Type B pancreatic cell (in vitro differentiated cells): ENCODE measurements at regions not wholly inside any gene's neighbourhood (a gene's known extent, or its start where the extent isn't known, plus 50 kb on each side); places are given as distances from the start of the nearest gene placed in this dataset.

Experiments used
- DNase-seq: peaks from one replicate; pipeline ENCODE4 v3.0.0; 2021; ENCODE audit warnings: mixed read lengths; ENCODE audit not compliant: unreplicated experiment; ENCODE audit errors: extremely low spot score
- H3K27ac Mint-ChIP-seq: 2 replicates; pipeline ENCODE4 v1.8.0; 2021; ENCODE audit warnings: mild to moderate bottlenecking, mixed read lengths
- H3K27me3 Mint-ChIP-seq: 2 replicates; pipeline ENCODE4 v1.8.0; 2021; ENCODE audit warnings: mixed read lengths
- H3K36me3 Mint-ChIP-seq: 2 replicates; pipeline ENCODE4 v1.8.0; 2021; ENCODE audit warnings: mixed read lengths
- H3K4me1 Mint-ChIP-seq: one replicate; pipeline ENCODE4 v1.8.0; 2021; ENCODE audit warnings: mixed read lengths; ENCODE audit not compliant: unreplicated experiment
- H3K4me3 Mint-ChIP-seq: 2 replicates; pipeline ENCODE4 v1.8.0; 2021; ENCODE audit warnings: mild to moderate bottlenecking, mixed read lengths
- H3K9me3 Mint-ChIP-seq: 2 replicates; pipeline ENCODE4 v1.8.0; 2021; ENCODE audit warnings: mixed read lengths
- TF ChIP-seq, protein P1 (sequence below): fragments of 200-600 bp; sonication (generic); conservative IDR thresholded peaks from 2 replicates; pipeline ENCODE4 v1.5.0; 2021; ENCODE audit warnings: antibody characterized with exemption, mild to moderate bottlenecking

DNA sequence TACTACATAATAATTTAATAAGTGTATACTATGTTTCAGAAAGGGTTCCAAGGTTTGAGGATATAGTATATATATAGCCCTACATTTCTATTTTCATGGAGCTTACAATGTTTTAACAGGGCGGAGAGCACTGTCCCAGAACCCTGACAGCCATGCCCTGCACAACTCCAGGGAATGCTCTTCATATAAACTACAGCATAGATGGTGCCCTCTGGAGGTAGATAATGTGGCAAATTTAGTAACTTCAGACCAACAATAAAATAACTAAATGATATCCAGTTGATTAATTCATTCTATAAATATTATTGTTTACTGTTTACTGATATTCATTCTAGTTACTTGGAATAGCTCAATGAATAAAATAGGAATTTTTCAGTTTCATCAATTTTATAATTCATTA, 693.7 kb upstream of the CCDC179 start:
- Mint-ChIP-seq H3K9me3 (no peaks in the 10 kb centered on the region), H3K4me3 (no peak overlapping the region), H3K27ac (no peak overlapping the region), H3K36me3 (no peaks in the 10 kb centered on the region), H3K4me1 (no peaks in the 10 kb centered on the region), H3K27me3 (no peaks in the 10 kb centered on the region)
- DNase-seq, result no peak
- TF ChIP-seq, protein P1, sequence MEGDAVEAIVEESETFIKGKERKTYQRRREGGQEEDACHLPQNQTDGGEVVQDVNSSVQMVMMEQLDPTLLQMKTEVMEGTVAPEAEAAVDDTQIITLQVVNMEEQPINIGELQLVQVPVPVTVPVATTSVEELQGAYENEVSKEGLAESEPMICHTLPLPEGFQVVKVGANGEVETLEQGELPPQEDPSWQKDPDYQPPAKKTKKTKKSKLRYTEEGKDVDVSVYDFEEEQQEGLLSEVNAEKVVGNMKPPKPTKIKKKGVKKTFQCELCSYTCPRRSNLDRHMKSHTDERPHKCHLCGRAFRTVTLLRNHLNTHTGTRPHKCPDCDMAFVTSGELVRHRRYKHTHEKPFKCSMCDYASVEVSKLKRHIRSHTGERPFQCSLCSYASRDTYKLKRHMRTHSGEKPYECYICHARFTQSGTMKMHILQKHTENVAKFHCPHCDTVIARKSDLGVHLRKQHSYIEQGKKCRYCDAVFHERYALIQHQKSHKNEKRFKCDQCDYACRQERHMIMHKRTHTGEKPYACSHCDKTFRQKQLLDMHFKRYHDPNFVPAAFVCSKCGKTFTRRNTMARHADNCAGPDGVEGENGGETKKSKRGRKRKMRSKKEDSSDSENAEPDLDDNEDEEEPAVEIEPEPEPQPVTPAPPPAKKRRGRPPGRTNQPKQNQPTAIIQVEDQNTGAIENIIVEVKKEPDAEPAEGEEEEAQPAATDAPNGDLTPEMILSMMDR, result no peak

DNA sequence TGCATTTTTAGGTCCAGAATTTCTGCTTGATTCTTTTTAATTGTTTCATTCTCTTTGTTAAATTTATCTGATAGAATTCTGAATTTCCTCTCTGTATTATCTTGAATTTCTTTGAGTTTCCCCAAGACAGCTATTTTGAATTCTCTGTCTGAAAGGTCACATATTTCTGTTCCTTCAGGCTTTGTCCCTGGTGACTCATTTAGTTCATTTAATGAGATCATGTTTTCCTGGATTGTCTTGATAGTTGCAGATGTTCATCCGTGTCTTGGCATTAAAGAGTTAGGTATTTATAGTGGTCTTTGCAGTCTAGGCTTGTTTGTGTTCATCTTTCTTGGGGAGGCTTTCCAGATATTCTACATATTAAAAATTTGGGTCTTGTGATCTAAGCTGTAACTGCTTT, 694.8 kb upstream of the CCDC179 start:
- H3K27me3 Mint-ChIP-seq, result no peaks in the 10 kb centered on the region
- no peak overlapping the region for H3K4me3 Mint-ChIP-seq
- DNase-seq, result no peak
- H3K27ac Mint-ChIP-seq, result no peak overlapping the region
- no peaks in the 10 kb centered on the region for H3K4me1 Mint-ChIP-seq
- H3K9me3 Mint-ChIP-seq, result no peaks in the 10 kb centered on the region
- TF ChIP-seq, protein P1, result no peak
- no peaks in the 10 kb centered on the region for H3K36me3 Mint-ChIP-seq

DNA sequence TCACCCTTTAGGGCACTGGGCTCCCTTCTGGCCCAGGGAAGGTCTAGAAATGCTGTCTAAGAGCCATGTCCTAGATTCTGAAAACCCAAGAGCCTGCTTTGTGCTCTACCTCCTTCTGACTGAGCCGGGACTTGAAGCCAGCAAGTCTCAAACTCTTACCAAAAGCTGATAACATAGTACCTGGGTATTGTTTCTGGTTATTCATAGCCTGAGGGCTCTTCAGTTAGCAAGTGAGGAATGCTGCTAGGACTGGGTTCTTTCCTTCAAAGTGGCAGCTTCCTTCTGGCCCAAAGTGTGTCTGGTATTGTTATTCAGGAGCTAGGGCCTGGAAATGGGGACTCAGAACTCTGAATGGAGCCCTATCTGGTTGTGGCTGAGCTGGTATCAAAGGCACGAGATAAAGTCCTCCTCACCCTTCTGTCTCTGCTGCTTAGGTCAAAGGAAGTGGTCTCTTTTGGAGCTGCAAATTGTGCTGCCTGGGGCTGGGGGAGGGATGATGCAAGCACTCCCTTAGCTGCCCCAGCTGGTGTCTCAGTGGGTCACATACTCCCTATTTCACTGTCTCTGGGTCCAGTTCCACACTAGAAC, 696.0 kb upstream of the CCDC179 start:
- TF ChIP-seq, protein P1, result no peak
- no peaks in the 10 kb centered on the region for H3K9me3 Mint-ChIP-seq
- H3K27me3 Mint-ChIP-seq, result no peaks in the 10 kb centered on the region
- no peaks in the 10 kb centered on the region for H3K4me1 Mint-ChIP-seq
- H3K36me3 Mint-ChIP-seq, result no peaks in the 10 kb centered on the region
- H3K27ac Mint-ChIP-seq, result no peak overlapping the region
- DNase-seq, result no peak
- H3K4me3 Mint-ChIP-seq, result no peak overlapping the region

DNA sequence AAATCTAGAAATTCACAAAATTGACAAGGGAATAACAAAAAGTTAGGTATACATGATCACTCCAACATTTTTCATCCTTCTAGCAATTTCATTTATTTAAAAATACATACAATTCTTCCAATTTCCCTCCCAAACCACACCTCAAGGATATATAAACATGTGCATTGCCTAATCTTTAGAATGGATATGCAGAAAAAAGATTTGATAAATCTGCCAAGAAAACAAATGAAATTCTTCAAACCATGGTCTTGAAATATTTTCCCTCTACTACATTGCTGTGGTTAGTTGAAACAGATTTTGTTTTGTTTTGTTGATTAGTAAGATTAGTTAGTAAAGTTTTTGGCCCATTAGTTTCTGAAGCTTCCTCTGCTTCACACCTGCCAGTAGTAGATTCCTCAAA, 703.3 kb upstream of the CCDC179 start:
- H3K27ac Mint-ChIP-seq, result no peak overlapping the region
- TF ChIP-seq, protein P1, result no peak
- no peaks in the 10 kb centered on the region for H3K9me3 Mint-ChIP-seq

DNA sequence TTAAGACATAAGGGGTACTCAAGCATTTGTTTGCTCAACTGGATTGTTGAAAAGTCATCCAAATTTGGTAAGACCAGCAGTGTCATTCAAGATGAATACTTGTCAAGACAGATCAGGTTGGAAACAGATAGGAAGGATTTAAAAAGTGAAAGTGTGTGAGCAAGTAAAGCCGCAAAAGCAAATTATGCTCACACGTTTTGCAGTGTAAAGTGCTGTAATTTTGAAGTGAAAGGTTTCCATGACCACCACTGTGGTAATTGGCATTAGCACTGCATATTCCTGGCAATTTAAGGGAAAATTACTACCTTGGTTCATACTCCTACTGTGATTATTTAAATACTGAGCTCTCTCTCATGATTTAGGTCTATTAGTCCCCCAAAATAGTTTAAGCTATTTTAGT, 704.1 kb upstream of the CCDC179 start:
- Mint-ChIP-seq H3K9me3 (no peaks in the 10 kb centered on the region), H3K27me3 (no peaks in the 10 kb centered on the region), H3K4me3 (no peak overlapping the region), H3K36me3 (no peaks in the 10 kb centered on the region), H3K4me1 (no peaks in the 10 kb centered on the region), H3K27ac (no peak overlapping the region)
- TF ChIP-seq, protein P1, result no peak
- no peak for DNase-seq

More for the DNA sequence above, 703.3 kb upstream of the CCDC179 start:
- no peaks in the 10 kb centered on the region for H3K4me1 Mint-ChIP-seq
- H3K4me3 Mint-ChIP-seq, result no peak overlapping the region
- no peaks in the 10 kb centered on the region for H3K27me3 Mint-ChIP-seq
- H3K36me3 Mint-ChIP-seq, result no peaks in the 10 kb centered on the region
- no peak for DNase-seq

- DNase-seq, result no peak
- Mint-ChIP-seq H3K27ac (no peak overlapping the region), H3K4me1 (no peaks in the 10 kb centered on the region), H3K27me3 (no peaks in the 10 kb centered on the region), H3K9me3 (no peaks in the 10 kb centered on the region), H3K4me3 (no peak overlapping the region), H3K36me3 (no peaks in the 10 kb centered on the region)
- TF ChIP-seq, protein P1, result no peak
Measured at GRCh38 chr11:23569134-23569533, 708.9 kb upstream of the CCDC179 start.
